HG03342 (cell line): ENCODE measurements at regions not wholly inside any gene's neighbourhood (a gene's known extent, or its start where the extent isn't known, plus 50 kb on each side); places are given as distances from the start of the nearest gene placed in this dataset.

ENCODE experiments used
- ATAC-seq: cut with Tn5 transposase; IDR thresholded peaks from one replicate; pipeline ENCODE4 v1.9.1; 2021; ENCODE audit warnings: mild to moderate bottlenecking, moderate library complexity; ENCODE audit not compliant: unreplicated experiment

GRCh38 chr4:60250657-60251056, 949.5 kb upstream of the ADGRL3 start:
- no peak for ATAC-seq

- no peak for ATAC-seq
These were observed 940.3 kb upstream of the ADGRL3 start for GRCh38 chr4:60259781-60260180.

GRCh38 chr4:60266505-60266904, 933.6 kb upstream of the ADGRL3 start:
- ATAC-seq = no peak

GRCh38 chr4:60296386-60296785, 903.7 kb upstream of the ADGRL3 start:
- ATAC-seq = no peak

GRCh38 chr4:60313611-60314178, 886.4 kb upstream of the ADGRL3 start:
- ATAC-seq = no peak

GRCh38 chr4:60314416-60314815, 885.7 kb upstream of the ADGRL3 start:
- ATAC-seq = no peak

- no peak for ATAC-seq
These were observed 884.5 kb upstream of the ADGRL3 start for GRCh38 chr4:60315586-60315985.

GRCh38 chr4:60326735-60327134, 873.4 kb upstream of the ADGRL3 start:
- no peak for ATAC-seq

GRCh38 chr4:60327651-60328050, 872.5 kb upstream of the ADGRL3 start:
- no peak for ATAC-seq

- no peak for ATAC-seq
These were observed 855.2 kb upstream of the ADGRL3 start for GRCh38 chr4:60344908-60345307.

GRCh38 chr4:60345392-60345791, 854.7 kb upstream of the ADGRL3 start:
- ATAC-seq = no peak

GRCh38 chr4:60359746-60360367, 840.3 kb upstream of the ADGRL3 start:
- ATAC-seq = no peak

GRCh38 chr4:60365176-60365575, 835.0 kb upstream of the ADGRL3 start:
- ATAC-seq = no peak

- no peak for ATAC-seq
These were observed 833.5 kb upstream of the ADGRL3 start for GRCh38 chr4:60366661-60367060.

GRCh38 chr4:60368986-60369385, 831.1 kb upstream of the ADGRL3 start:
- ATAC-seq = no peak

GRCh38 chr4:60378010-60378409, 822.1 kb upstream of the ADGRL3 start:
- no peak for ATAC-seq

- ATAC-seq = no peak
These were observed 815.6 kb upstream of the ADGRL3 start for GRCh38 chr4:60384516-60384915.

GRCh38 chr4:60389633-60390032, 810.5 kb upstream of the ADGRL3 start:
- ATAC-seq = no peak

GRCh38 chr4:60396341-60397049, 803.6 kb upstream of the ADGRL3 start:
- no peak for ATAC-seq

GRCh38 chr4:60400593-60400992, 799.5 kb upstream of the ADGRL3 start:
- ATAC-seq = no peak

GRCh38 chr4:60404027-60404426, 796.1 kb upstream of the ADGRL3 start:
- ATAC-seq = no peak

GRCh38 chr4:60422439-60422838, 777.7 kb upstream of the ADGRL3 start:
- ATAC-seq = no peak
